HepG2 (cell line): ENCODE measurements at regions not wholly inside any gene's neighbourhood (a gene's known extent, or its start where the extent isn't known, plus 50 kb on each side); places are given as distances from the start of the nearest gene placed in this dataset.

Experiments
- ATAC-seq: fragments of 200-7000 bp; cut with Tn5 transposase; 3 replicates; pipeline ENCODE4 v1.9.1; 2020; ENCODE audit warnings: mild to moderate bottlenecking, moderate library complexity
- BruUV-seq: library from RNA; stranded (reverse); fragments of 400-500 nt; replicated peaks from 2 replicates; lab custom pipeline; 2021; lab: Mats Ljungman, UMichigan
- CTCF ChIA-PET: fragments of 300-600 bp; formaldehyde crosslinking; extraction: SDS; loops from one replicate; lab custom pipeline; 2021; ENCODE audit warnings: low total read pairs, inconsistent platforms, low intra/inter-chr PET ratio; lab: Yijun Ruan, JAX
- POLR2A ChIA-PET: fragments of 350-600 bp; sonication (Branson Sonifier 250); formaldehyde crosslinking; loops from one replicate; lab custom pipeline; 2020; ENCODE audit warnings: antibody characterized with exemption, inconsistent platforms; lab: Yijun Ruan, JAX
- DNase-seq: peaks from one replicate; pipeline ENCODE4 v3.0.0-alpha.2; 2015; ENCODE audit warnings: low spot score
- FAIRE-seq: peaks from 3 replicates; lab custom pipeline; 2011; peaks lifted over from hg19 to GRCh38; lab: Jason Lieb, UNC
- H2AFZ ChIP-seq: one replicate; pipeline ENCODE4 v1.6.1; 2011; ENCODE audit warnings: low read length, inconsistent platforms
- H3K27ac ChIP-seq: fragments of 300-600 bp; 3 replicates; pipeline ENCODE4 v1.8.0; 2011; ENCODE audit warnings: mixed run types, mild to moderate bottlenecking, mixed read lengths, low read length, inconsistent platforms; ENCODE audit not compliant: insufficient read depth; ENCODE audit errors: extremely low read length
- H3K27me3 ChIP-seq, 2 experiments: fragments of 200-600 bp in 1 of 2; 2 replicates in 1 of 2; 3 replicates in 1 of 2; pipeline versions ENCODE4 v1.6.0 to v1.8.0; 2011; ENCODE audit warnings: low read length in 2 of 2, mild to moderate bottlenecking in 2 of 2, moderate library complexity in 2 of 2, inconsistent platforms in 1 of 2; ENCODE audit not compliant: insufficient read depth in 2 of 2, control insufficient read depth in 1 of 2
- H3K36me3 ChIP-seq, 2 experiments: fragments of 200-600 bp in 1 of 2; replicated peaks in 1 of 2; 2 replicates in 1 of 2; 3 replicates in 1 of 2; pipeline versions ENCODE4 v1.5.1 to v1.8.0; 2011; ENCODE audit warnings: low read length in 2 of 2, inconsistent platforms in 1 of 2; ENCODE audit not compliant: insufficient read depth in 2 of 2, control insufficient read depth in 1 of 2
- H3K4me1 ChIP-seq: 2 replicates; pipeline ENCODE4 v1.5.1; 2012; ENCODE audit warnings: low read length, inconsistent platforms; ENCODE audit not compliant: insufficient read depth
- H3K4me2 ChIP-seq: 2 replicates; pipeline ENCODE4 v1.6.0; 2011; ENCODE audit warnings: low read depth, low read length, inconsistent platforms
- H3K4me3 ChIP-seq, 3 experiments: fragments of 200-600 bp in 1 of 3; sonication (generic), shearing (Covaris generic) in 1 of 3; replicated peaks in 1 of 3; 2 replicates each; pipeline ENCODE4 v1.5.1; 2011 to 2016; ENCODE audit warnings: low read length in 3 of 3, inconsistent platforms in 2 of 3, low read depth in 2 of 3, mild to moderate bottlenecking in 2 of 3, control low read depth in 1 of 3, mixed read lengths in 1 of 3; ENCODE audit not compliant: insufficient read depth in 1 of 3
- H3K79me2 ChIP-seq: one replicate; pipeline ENCODE4 v1.6.1; 2011; ENCODE audit warnings: low read length, inconsistent platforms; ENCODE audit not compliant: insufficient read depth
- H3K9ac ChIP-seq: 2 replicates; pipeline ENCODE4 v1.6.0; 2011; ENCODE audit warnings: mild to moderate bottlenecking, low read depth, low read length, inconsistent platforms; ENCODE audit not compliant: insufficient read depth
- H3K9me3 ChIP-seq: 2 replicates; pipeline ENCODE4 v1.5.1; 2012; ENCODE audit warnings: mild to moderate bottlenecking, low read length
- H4K20me1 ChIP-seq: 2 replicates; pipeline ENCODE4 v1.6.0; 2011; ENCODE audit warnings: inconsistent platforms, mild to moderate bottlenecking, low read length, moderate library complexity; ENCODE audit not compliant: insufficient read depth
- ETS1 ChIP-seq: sonication (generic); formaldehyde crosslinking; IDR thresholded peaks from 2 replicates; pipeline ENCODE4 v1.4.0; 2020; ENCODE audit warnings: missing genetic modification reagents
- GABPB1 ChIP-seq: IDR thresholded peaks from 2 replicates; pipeline ENCODE4 v1.6.1; 2016; ENCODE audit warnings: mild to moderate bottlenecking, missing genetic modification reagents, moderate library complexity, missing compliant biosample characterization
- MLLT10 ChIP-seq: sonication (generic); formaldehyde crosslinking; IDR thresholded peaks from 2 replicates; pipeline ENCODE4 v1.4.0; 2020; ENCODE audit warnings: missing genetic modification reagents
- MLXIP ChIP-seq: sonication (generic); formaldehyde crosslinking; IDR thresholded peaks from 2 replicates; pipeline ENCODE4 v1.9.0; 2021; ENCODE audit warnings: missing genetic modification reagents, borderline replicate concordance
- NCOR1 ChIP-seq: fragments of 200-600 bp; sonication (generic); IDR thresholded peaks from 2 replicates; pipeline ENCODE4 v1.7.0; 2017; ENCODE audit warnings: antibody characterized with exemption, low read length, borderline replicate concordance
- NFKB2 ChIP-seq: sonication (generic); formaldehyde crosslinking; IDR thresholded peaks from 2 replicates; pipeline ENCODE4 v1.4.0; 2020; ENCODE audit warnings: missing genetic modification reagents, borderline replicate concordance
- PTBP1 ChIP-seq: fragments of 200-400 bp; formaldehyde crosslinking; IDR thresholded peaks from 2 replicates; pipeline ENCODE4 v1.6.1; 2018; ENCODE audit warnings: low read length, low read depth; ENCODE audit not compliant: poor library complexity, severe bottlenecking
- SALL2 ChIP-seq: sonication (generic); formaldehyde crosslinking; IDR thresholded peaks from 2 replicates; pipeline ENCODE4 v1.8.1; 2023; ENCODE audit warnings: mild to moderate bottlenecking, missing genetic modification reagents, inconsistent platforms
- SIX4 ChIP-seq: sonication (generic); formaldehyde crosslinking; IDR thresholded peaks from 2 replicates; pipeline ENCODE4 v1.4.0; 2020; ENCODE audit warnings: missing genetic modification reagents
- SKIL ChIP-seq: sonication (generic); formaldehyde crosslinking; IDR thresholded peaks from 2 replicates; pipeline ENCODE4 v1.8.0; 2022; ENCODE audit warnings: missing genetic modification reagents, mild to moderate bottlenecking, moderate library complexity, borderline replicate concordance
- ZMAT5 ChIP-seq: sonication (generic); formaldehyde crosslinking; IDR thresholded peaks from 2 replicates; pipeline ENCODE4 v1.5.0; 2020; ENCODE audit warnings: mild to moderate bottlenecking, low read depth, missing genetic modification reagents, borderline replicate concordance
- WGBS: methylation state at CpG from one replicate; pipeline ENCODE4 v1.1.6; 2017; ENCODE audit warnings: low lambda C conversion rate; 5-methylcytosine and 5-hydroxymethylcytosine counted together
- in situ Hi-C: cut with HindIII; loops from 2 replicates; pipeline ENCODE4 v1.10.0; 2017; ENCODE audit warnings: low pct_unique_long_range_greater_than_20kb; ENCODE audit not compliant: extremely low pct_ligation_motif_present
- intact Hi-C: fragments of 100-400 bp; cut with micrococcal nuclease; formaldehyde crosslinking; loops from one replicate; pipeline ENCODE4 v1.10.0; 2022; ENCODE audit not compliant: unreplicated experiment
- TF ChIP-seq, protein P1 (sequence below): sonication (generic); formaldehyde crosslinking; IDR thresholded peaks from 2 replicates; pipeline ENCODE4 v1.4.0; 2020; ENCODE audit warnings: low read depth, missing genetic modification reagents

GRCh38 chrX:39899856-39900776 is 197.6 kb downstream of the BCOR start:
- Histone ChIP-seq H3K9ac (no peak overlapping the region), H3K27ac (no peak overlapping the region), H3K9me3 (no peaks in the 10 kb centered on the region), H3K4me3 (no peak overlapping the region), H3K36me3 (no peaks in the 10 kb centered on the region), H2AFZ (no peak overlapping the region), H3K4me2 (no peak overlapping the region), H3K27me3 (peaks cover 1 to 16% of the 10 kb centered on the region in 2 experiments; a peak in 2 of 5 replicates), H3K4me1 (peaks cover 12% of the 10 kb centered on the region), H3K79me2 (no peaks in the 10 kb centered on the region), H4K20me1 (no peaks in the 10 kb centered on the region)
- ATAC-seq (no peak), FAIRE-seq (no peak), DNase-seq (no peak)
- BruUV-seq: no TSS peak
- WGBS: 47% methylated on average over 18 of the region's 23 CpGs
- CTCF ChIA-PET: no interaction called here
- intact Hi-C loops (no loop called here), in situ Hi-C loops (loop anchor here (10.0 kb wide), 1 partner anchor 55 kb away; no protein-coding TSS in a partner anchor)
- POLR2A ChIA-PET: no interaction called here
- TF ChIP-seq MLXIP (CRISPR knock-in tag) (no peak), MLLT10 (CRISPR knock-in tag) (no peak), SIX4 (CRISPR knock-in tag) (no peak), NCOR1 (no peak), ETS1 (CRISPR knock-in tag) (no peak), PTBP1 (no peak), GABPB1 (CRISPR knock-in tag) (no peak), SKIL (CRISPR knock-in tag) (no peak), SALL2 (no peak), NFKB2 (CRISPR knock-in tag) (no peak), ZMAT5 (CRISPR knock-in tag) (no peak)
- TF ChIP-seq, protein P1, sequence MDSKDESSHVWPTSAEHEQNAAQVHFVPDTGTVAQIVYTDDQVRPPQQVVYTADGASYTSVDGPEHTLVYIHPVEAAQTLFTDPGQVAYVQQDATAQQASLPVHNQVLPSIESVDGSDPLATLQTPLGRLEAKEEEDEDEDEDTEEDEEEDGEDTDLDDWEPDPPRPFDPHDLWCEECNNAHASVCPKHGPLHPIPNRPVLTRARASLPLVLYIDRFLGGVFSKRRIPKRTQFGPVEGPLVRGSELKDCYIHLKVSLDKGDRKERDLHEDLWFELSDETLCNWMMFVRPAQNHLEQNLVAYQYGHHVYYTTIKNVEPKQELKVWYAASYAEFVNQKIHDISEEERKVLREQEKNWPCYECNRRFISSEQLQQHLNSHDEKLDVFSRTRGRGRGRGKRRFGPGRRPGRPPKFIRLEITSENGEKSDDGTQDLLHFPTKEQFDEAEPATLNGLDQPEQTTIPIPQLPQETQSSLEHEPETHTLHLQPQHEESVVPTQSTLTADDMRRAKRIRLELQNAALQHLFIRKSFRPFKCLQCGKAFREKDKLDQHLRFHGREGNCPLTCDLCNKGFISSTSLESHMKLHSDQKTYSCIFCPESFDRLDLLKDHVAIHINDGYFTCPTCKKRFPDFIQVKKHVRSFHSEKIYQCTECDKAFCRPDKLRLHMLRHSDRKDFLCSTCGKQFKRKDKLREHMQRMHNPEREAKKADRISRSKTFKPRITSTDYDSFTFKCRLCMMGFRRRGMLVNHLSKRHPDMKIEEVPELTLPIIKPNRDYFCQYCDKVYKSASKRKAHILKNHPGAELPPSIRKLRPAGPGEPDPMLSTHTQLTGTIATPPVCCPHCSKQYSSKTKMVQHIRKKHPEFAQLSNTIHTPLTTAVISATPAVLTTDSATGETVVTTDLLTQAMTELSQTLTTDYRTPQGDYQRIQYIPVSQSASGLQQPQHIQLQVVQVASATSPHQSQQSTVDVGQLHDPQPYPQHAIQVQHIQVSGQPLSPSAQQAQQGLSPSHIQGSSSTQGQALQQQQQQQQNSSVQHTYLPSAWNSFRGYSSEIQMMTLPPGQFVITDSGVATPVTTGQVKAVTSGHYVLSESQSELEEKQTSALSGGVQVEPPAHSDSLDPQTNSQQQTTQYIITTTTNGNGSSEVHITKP: no peak
